ENCODE measurements at regions not wholly inside any gene's neighbourhood (a gene's known extent, or its start where the extent isn't known, plus 50 kb on each side); places are given as distances from the start of the nearest gene placed in this dataset.

DNA sequence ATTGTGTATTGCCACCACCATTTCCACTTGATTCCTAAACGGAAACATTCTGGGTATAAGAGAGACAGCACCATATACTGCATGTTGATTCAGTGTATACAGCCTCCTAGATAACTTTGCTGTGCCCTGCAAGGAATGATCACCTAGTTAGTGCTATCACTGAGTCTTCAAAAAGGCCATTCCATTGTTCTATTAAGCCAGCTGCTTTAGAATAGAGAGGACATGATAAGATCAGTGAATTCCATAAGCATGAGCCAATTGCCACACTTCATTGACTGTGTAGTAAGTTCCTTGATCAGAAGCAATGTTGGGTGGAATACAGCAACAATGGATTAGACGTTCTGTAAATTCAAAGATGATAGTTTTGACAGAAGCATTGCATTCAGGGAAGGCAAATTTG, 1047.3 kb downstream of the PCDH18 start:
- TF ChIP-seq CTCF (conservative IDR thresholded peaks at IDR 0.05; ENCODE audit: low read depth, low read length) = no peak
- TF ChIP-seq EZH2 (IDR thresholded peaks at IDR 0.05; ENCODE audit: low read length, unreplicated experiment) = no peak
